H1 (cell line): ENCODE measurements at regions not wholly inside any gene's neighbourhood (a gene's known extent, or its start where the extent isn't known, plus 50 kb on each side); places are given as distances from the start of the nearest gene placed in this dataset.

ENCODE experiments used
- CTCF ChIA-PET: fragments of 300-600 bp; sonication (Branson Sonifier 250); formaldehyde crosslinking; loops from one replicate; lab custom pipeline; 2021; ENCODE audit not compliant: partially characterized antibody; lab: Charles Lee
- POLR2A ChIA-PET: fragments of 300-600 bp; sonication (Branson Sonifier 250); formaldehyde crosslinking; loops from one replicate; lab custom pipeline; 2021; ENCODE audit warnings: inconsistent platforms; ENCODE audit not compliant: partially characterized antibody; lab: Charles Lee
- DNase-seq, 2 experiments: peaks; one replicate each; pipeline versions ENCODE4 v3.0.0 to v3.0.0-alpha.2; 2010 to 2022; ENCODE audit warnings: low spot score in 2 of 2, low read depth in 1 of 2, mixed read lengths in 1 of 2
- FAIRE-seq: peaks from 2 replicates; lab custom pipeline; 2011; peaks lifted over from hg19 to GRCh38; lab: Jason Lieb, UNC
- H2AFZ ChIP-seq: 2 replicates; pipeline ENCODE4 v1.8.1; 2012; ENCODE audit warnings: low read length, inconsistent platforms
- H2AK5ac ChIP-seq: 2 replicates; pipeline ENCODE4 v1.6.1; 2013; ENCODE audit warnings: low read depth, low read length
- H2BK120ac ChIP-seq: replicated peaks from 2 replicates; pipeline ENCODE3; 2013; ENCODE audit warnings: low read depth, low read length, inconsistent platforms
- H2BK12ac ChIP-seq: 2 replicates; pipeline ENCODE4 v1.6.1; 2013; ENCODE audit warnings: low read depth, low read length
- H2BK15ac ChIP-seq: 2 replicates; pipeline ENCODE4 v1.6.1; 2013; ENCODE audit warnings: low read length
- H2BK20ac ChIP-seq: 2 replicates; pipeline ENCODE4 v1.6.1; 2013; ENCODE audit warnings: low read length
- H2BK5ac ChIP-seq: 2 replicates; pipeline ENCODE4 v1.6.1; 2013; ENCODE audit warnings: low read depth, low read length
- H3K14ac ChIP-seq: 2 replicates; pipeline ENCODE4 v1.6.1; 2013; ENCODE audit warnings: inconsistent platforms; ENCODE audit not compliant: insufficient read length
- H3K18ac ChIP-seq: 2 replicates; pipeline ENCODE4 v1.6.1; 2013; ENCODE audit warnings: low read length; ENCODE audit errors: extremely low read depth
- H3K23ac ChIP-seq: 2 replicates; pipeline ENCODE4 v1.6.1; 2013; ENCODE audit warnings: inconsistent platforms; ENCODE audit not compliant: insufficient read length
- H3K23me2 ChIP-seq: 2 replicates; pipeline ENCODE4 v1.6.1; 2013; ENCODE audit warnings: low read depth, low read length
- H3K27ac ChIP-seq: 2 replicates; pipeline ENCODE4 v1.6.1; 2011; ENCODE audit warnings: low read depth, low read length, inconsistent platforms
- H3K27me3 ChIP-seq, 4 experiments: replicated peaks in 1 of 4; 1 replicate in 1 of 4; 2 replicates in 3 of 4; pipeline versions ENCODE4 v1.6.1 to v1.8.1; 2011 to 2013; ENCODE audit warnings: low read length in 3 of 4, mild to moderate bottlenecking in 3 of 4, inconsistent platforms in 2 of 4, mixed read lengths in 2 of 4, moderate library complexity in 1 of 4; ENCODE audit not compliant: control insufficient read depth in 3 of 4, insufficient read depth in 3 of 4; ENCODE audit errors: extremely low read depth in 1 of 4
- H3K36me3 ChIP-seq, 4 experiments: 2 replicates each; pipeline versions ENCODE4 v1.6.1 to v1.8.1; 2011 to 2013; ENCODE audit warnings: mild to moderate bottlenecking in 4 of 4, low read length in 3 of 4, moderate library complexity in 2 of 4, control low read depth in 1 of 4, inconsistent platforms in 1 of 4; ENCODE audit not compliant: insufficient read depth in 4 of 4, control insufficient read depth in 2 of 4
- H3K4ac ChIP-seq: replicated peaks from 2 replicates; pipeline ENCODE3; 2013; ENCODE audit warnings: low read length, low read depth, mixed read lengths, inconsistent platforms; ENCODE audit not compliant: insufficient read length
- H3K4me1 ChIP-seq, 4 experiments: replicated peaks in 1 of 4; 1 replicate in 1 of 4; 2 replicates in 3 of 4; pipeline versions ENCODE4 v1.6.1 to v1.8.1; 2011 to 2013; ENCODE audit warnings: low read length in 3 of 4, inconsistent platforms in 2 of 4, mixed read lengths in 1 of 4; ENCODE audit not compliant: insufficient read depth in 4 of 4, control insufficient read depth in 3 of 4
- H3K4me2 ChIP-seq, 2 experiments: 2 replicates each; pipeline versions ENCODE4 v1.6.1 to v1.8.1; 2011 to 2013; ENCODE audit warnings: low read depth in 2 of 2, low read length in 2 of 2, control low read depth in 1 of 2, inconsistent platforms in 1 of 2, mild to moderate bottlenecking in 1 of 2; ENCODE audit not compliant: insufficient read depth in 1 of 2
- H3K4me3 ChIP-seq, 4 experiments: fragments of 200-600, 300-600 bp in 1 of 4; sonication (generic), shearing (Covaris generic), sonication (Bioruptor Twin) in 1 of 4; 2 replicates each; pipeline versions ENCODE4 v1.5.1 to v1.8.1; 2011 to 2016; ENCODE audit warnings: low read length in 4 of 4, low read depth in 3 of 4, control low read depth in 2 of 4, inconsistent platforms in 2 of 4, mild to moderate bottlenecking in 2 of 4, mixed read lengths in 1 of 4, moderate library complexity in 1 of 4; ENCODE audit not compliant: insufficient read depth in 2 of 4; ENCODE audit errors: extremely low read depth in 1 of 4
- H3K56ac ChIP-seq: replicated peaks from 2 replicates; pipeline ENCODE3; 2013; ENCODE audit warnings: low read depth, mild to moderate bottlenecking, mixed read lengths, low read length, inconsistent platforms; ENCODE audit not compliant: insufficient read length
- H3K79me1 ChIP-seq: 2 replicates; pipeline ENCODE4 v1.6.1; 2013; ENCODE audit warnings: low read depth, low read length, control low read depth
- H3K79me2 ChIP-seq, 2 experiments: 2 replicates each; pipeline versions ENCODE4 v1.6.1 to v1.8.1; 2012 to 2013; ENCODE audit warnings: low read length in 2 of 2, mild to moderate bottlenecking in 2 of 2, inconsistent platforms in 1 of 2; ENCODE audit not compliant: insufficient read depth in 2 of 2, control insufficient read depth in 1 of 2
- H3K9ac ChIP-seq, 4 experiments: replicated peaks in 1 of 4; 1 replicate in 1 of 4; 2 replicates in 3 of 4; pipeline versions ENCODE4 v1.6.1 to v1.8.1; 2011 to 2013; ENCODE audit warnings: low read depth in 3 of 4, low read length in 3 of 4, control low read depth in 2 of 4, mild to moderate bottlenecking in 2 of 4, moderate library complexity in 2 of 4, inconsistent platforms in 1 of 4; ENCODE audit errors: extremely low read depth in 1 of 4
- H3K9me3 ChIP-seq, 2 experiments: 2 replicates each; pipeline versions ENCODE4 v1.6.1 to v1.8.1; 2012 to 2013; ENCODE audit warnings: mild to moderate bottlenecking in 2 of 2, moderate library complexity in 2 of 2, control low read depth in 1 of 2, inconsistent platforms in 1 of 2, low read depth in 1 of 2, low read length in 1 of 2, mixed read lengths in 1 of 2; ENCODE audit not compliant: insufficient read depth in 2 of 2
- H4K20me1 ChIP-seq, 2 experiments: replicated peaks in 1 of 2; 2 replicates each; pipeline versions ENCODE3 to v1.8.1; 2011 to 2013; ENCODE audit warnings: inconsistent platforms in 2 of 2, low read length in 2 of 2, mild to moderate bottlenecking in 1 of 2; ENCODE audit not compliant: insufficient read depth in 2 of 2, control insufficient read depth in 1 of 2
- H4K5ac ChIP-seq: 2 replicates; pipeline ENCODE4 v1.6.1; 2013; ENCODE audit warnings: low read length, low read depth, mixed read lengths, inconsistent platforms; ENCODE audit not compliant: insufficient read length
- H4K8ac ChIP-seq: 2 replicates; pipeline ENCODE4 v1.8.0; 2013; ENCODE audit warnings: mild to moderate bottlenecking, moderate library complexity, low read length, inconsistent platforms; ENCODE audit not compliant: insufficient read depth; ENCODE audit errors: extremely low read depth
- H4K91ac ChIP-seq: replicated peaks from 2 replicates; pipeline ENCODE3; 2013; ENCODE audit warnings: low read length, mixed read lengths, inconsistent platforms; ENCODE audit not compliant: insufficient read length
- BRCA1 ChIP-seq: IDR thresholded peaks from 2 replicates; pipeline ENCODE4 v1.6.1; 2012; ENCODE audit warnings: low read depth, low read length, improper control_type of control experiment
- CBX8 ChIP-seq: fragments of 300-800, 300-1000 bp; sonication (generic); IDR thresholded peaks from 2 replicates; pipeline ENCODE4 v1.7.1; 2016; ENCODE audit warnings: low read depth, low read length, borderline replicate concordance
- CREB1 ChIP-seq: IDR thresholded peaks from 2 replicates; pipeline ENCODE4 v1.6.1; 2012; ENCODE audit warnings: inconsistent platforms
- E2F6 ChIP-seq: IDR thresholded peaks from 2 replicates; pipeline ENCODE4 v1.6.1; 2012; ENCODE audit warnings: inconsistent platforms
- EZH2 ChIP-seq: fragments of 200-600 bp; sonication (generic); IDR thresholded peaks from 2 replicates; pipeline ENCODE4 v1.7.1; 2012; ENCODE audit warnings: low read depth, mild to moderate bottlenecking, moderate library complexity, low read length, inconsistent platforms; ENCODE audit not compliant: severe bottlenecking
- HDAC6 ChIP-seq: IDR thresholded peaks from one replicate; pipeline ENCODE4 v1.7.1; 2012; ENCODE audit warnings: low read depth, mild to moderate bottlenecking, inconsistent platforms, low read length, moderate library complexity
- RXRA ChIP-seq: IDR thresholded peaks from 2 replicates; pipeline ENCODE4 v1.6.1; 2011; ENCODE audit warnings: low read depth, mild to moderate bottlenecking, low read length, moderate library complexity; ENCODE audit not compliant: insufficient read depth
- SP4 ChIP-seq: IDR thresholded peaks from 2 replicates; pipeline ENCODE4 v1.6.1; 2012; ENCODE audit warnings: low read length, inconsistent platforms
- SRF ChIP-seq: IDR thresholded peaks from 2 replicates; pipeline ENCODE4 v1.6.1; 2011; ENCODE audit warnings: mild to moderate bottlenecking, low read depth, low read length, moderate library complexity
- WGBS, 2 experiments: shearing (Covaris generic) in 1 of 2; methylation state at CpG; one replicate each; pipeline versions ENCODE4 v1.1.6 to v1.1.7; 2013 to 2015; ENCODE audit warnings: low lambda C conversion rate in 2 of 2, mixed read lengths in 2 of 2, inconsistent platforms in 1 of 2, low coverage in 1 of 2, missing lambda C conversion rate in 1 of 2; ENCODE audit not compliant: insufficient replicate concordance in 2 of 2, insufficient coverage in 1 of 2, insufficient read length in 1 of 2; ENCODE audit errors: extremely low coverage in 1 of 2, missing lambda C conversion rate in 1 of 2; 5-methylcytosine and 5-hydroxymethylcytosine counted together
- TF ChIP-seq, protein P1 (sequence below): IDR thresholded peaks from 2 replicates; pipeline ENCODE4 v1.6.1; 2012; ENCODE audit warnings: low read length, inconsistent platforms
- TF ChIP-seq, protein P2 (sequence below): IDR thresholded peaks from 2 replicates; pipeline ENCODE4 v1.6.1; 2012; ENCODE audit warnings: inconsistent platforms

DNA sequence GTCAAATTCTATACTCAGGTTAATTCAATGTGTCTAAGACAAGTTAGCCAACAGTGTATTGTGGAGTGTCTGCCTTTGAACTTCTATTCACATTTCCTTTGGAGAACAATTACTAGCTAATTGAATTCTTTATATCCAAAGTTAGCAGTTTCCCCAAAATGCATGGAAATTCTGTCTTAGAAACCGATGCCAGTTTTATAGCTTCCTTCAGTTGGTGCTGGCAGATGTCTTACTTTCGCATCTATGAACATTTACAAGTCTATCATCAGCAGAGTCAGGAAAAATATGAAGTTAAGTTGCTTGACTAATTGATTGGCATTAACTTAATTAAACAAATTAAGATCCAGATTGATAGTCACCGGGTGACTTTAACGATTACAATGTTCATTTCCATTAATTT, 527.6 kb upstream of the CDH18 start:
- no peak for FAIRE-seq
- H4K8ac ChIP-seq, result no peak overlapping the region
- TF ChIP-seq E2F6 (no peak), CREB1 (no peak), HDAC6 (no peak), RXRA (no peak), SP4 (no peak), BRCA1 (no peak), CBX8 (no peak), SRF (no peak), EZH2 (no peak)
- TF ChIP-seq, protein P1, sequence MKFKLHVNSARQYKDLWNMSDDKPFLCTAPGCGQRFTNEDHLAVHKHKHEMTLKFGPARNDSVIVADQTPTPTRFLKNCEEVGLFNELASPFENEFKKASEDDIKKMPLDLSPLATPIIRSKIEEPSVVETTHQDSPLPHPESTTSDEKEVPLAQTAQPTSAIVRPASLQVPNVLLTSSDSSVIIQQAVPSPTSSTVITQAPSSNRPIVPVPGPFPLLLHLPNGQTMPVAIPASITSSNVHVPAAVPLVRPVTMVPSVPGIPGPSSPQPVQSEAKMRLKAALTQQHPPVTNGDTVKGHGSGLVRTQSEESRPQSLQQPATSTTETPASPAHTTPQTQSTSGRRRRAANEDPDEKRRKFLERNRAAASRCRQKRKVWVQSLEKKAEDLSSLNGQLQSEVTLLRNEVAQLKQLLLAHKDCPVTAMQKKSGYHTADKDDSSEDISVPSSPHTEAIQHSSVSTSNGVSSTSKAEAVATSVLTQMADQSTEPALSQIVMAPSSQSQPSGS, result no peak
- TF ChIP-seq, protein P2, sequence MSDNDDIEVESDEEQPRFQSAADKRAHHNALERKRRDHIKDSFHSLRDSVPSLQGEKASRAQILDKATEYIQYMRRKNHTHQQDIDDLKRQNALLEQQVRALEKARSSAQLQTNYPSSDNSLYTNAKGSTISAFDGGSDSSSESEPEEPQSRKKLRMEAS, result no peak

More for the DNA sequence above, 527.6 kb upstream of the CDH18 start:
- H3K23me2 ChIP-seq, result no peaks in the 10 kb centered on the region
- no peaks in the 10 kb centered on the region for H4K20me1 ChIP-seq
- H2BK20ac ChIP-seq, result no peak overlapping the region
- no peak overlapping the region for H3K27ac ChIP-seq
- no peak overlapping the region for H3K9ac ChIP-seq
- H3K79me1 ChIP-seq, result no peaks in the 10 kb centered on the region
- H4K5ac ChIP-seq, result no peak overlapping the region
- H3K14ac ChIP-seq, result no peak overlapping the region
- 98% methylated on average over 4 of the region's 4 CpGs; no CpG with 5 or more reads in 1 of the 2 experiments for WGBS, 2 experiments
- ChIA-PET CTCF (no interaction called here), POLR2A (no interaction called here)
- H2BK5ac ChIP-seq, result no peak overlapping the region
- H4K91ac ChIP-seq, result no peak overlapping the region
- no peaks in the 10 kb centered on the region for H3K79me2 ChIP-seq
- H3K9me3 ChIP-seq, result no peaks in the 10 kb centered on the region
- no peak overlapping the region for H3K56ac ChIP-seq
- no peak overlapping the region for H3K4ac ChIP-seq
- H2BK120ac ChIP-seq, result no peak overlapping the region
- no peak overlapping the region for H2BK15ac ChIP-seq
- peaks cover 0 to 1% (median 0%) of the 10 kb centered on the region in 4 experiments; a peak in 1 of 7 replicates for H3K27me3 ChIP-seq
- H2AK5ac ChIP-seq, result no peak overlapping the region
- no peak overlapping the region for H3K23ac ChIP-seq
- no peaks in the 10 kb centered on the region for H3K4me1 ChIP-seq
- H2BK12ac ChIP-seq, result no peak overlapping the region
- no peak overlapping the region for H3K4me3 ChIP-seq
- no peak overlapping the region for H3K18ac ChIP-seq
- H2AFZ ChIP-seq, result no peak overlapping the region
- H3K4me2 ChIP-seq, result no peak overlapping the region
- no peaks in the 10 kb centered on the region for H3K36me3 ChIP-seq
- no peak for DNase-seq
